Omental fat pad (tissue), 3 donors: ENCODE measurements at regions not wholly inside any gene's neighbourhood (a gene's known extent, or its start where the extent isn't known, plus 50 kb on each side); places are given as distances from the start of the nearest gene placed in this dataset.

Experiments used
- ATAC-seq: fragments of 150-250 bp; one replicate; pipeline ENCODE4 v1.9.1; 2016; ENCODE audit warnings: mild to moderate bottlenecking, moderate library complexity; ENCODE audit not compliant: low FRiP score
- DNase-seq: peaks from one replicate; pipeline ENCODE4 v3.0.0-alpha.2; 2019; ENCODE audit warnings: low spot score
- CTCF ChIP-seq, 3 donors: fragments of 450-650 bp; IDR thresholded peaks; one replicate each; pipeline ENCODE4 v1.5.1; 2016 to 2017; ENCODE audit warnings: antibody characterized with exemption in 3 of 3, mild to moderate bottlenecking in 3 of 3, moderate library complexity in 2 of 3

GRCh38 chr7:91330866-91331265 lies 66.6 kb downstream of the FZD1 start:
- no peak for TF ChIP-seq CTCF (IDR thresholded peaks at IDR 0.05)
- DNase-seq (no peak), ATAC-seq (peak; percentile 37)

- DNase-seq (no peak), ATAC-seq (no peak)
- no peak for TF ChIP-seq CTCF (IDR thresholded peaks at IDR 0.05)
Observed at GRCh38 chr7:91336106-91336505, 71.9 kb downstream of the FZD1 start.

GRCh38 chr7:91338226-91339020 lies 74.2 kb downstream of the FZD1 start:
- no peak for TF ChIP-seq CTCF (IDR thresholded peaks at IDR 0.05)
- DNase-seq (no peak), ATAC-seq (no peak)

- ATAC-seq (no peak), DNase-seq (no peak)
- no peak for TF ChIP-seq CTCF (IDR thresholded peaks at IDR 0.05)
Observed at GRCh38 chr7:91342346-91342745, 78.1 kb downstream of the FZD1 start.

GRCh38 chr7:91343420-91343960 lies 79.3 kb downstream of the FZD1 start:
- DNase-seq (no peak), ATAC-seq (no peak)
- TF ChIP-seq CTCF (IDR thresholded peaks at IDR 0.05), result no peak

GRCh38 chr7:91343996-91344629 lies 79.9 kb downstream of the FZD1 start:
- no peak for TF ChIP-seq CTCF (IDR thresholded peaks at IDR 0.05)
- ATAC-seq (no peak), DNase-seq (no peak)
